Lower leg skin (tissue), 4 donors: ENCODE measurements at regions not wholly inside any gene's neighbourhood (a gene's known extent, or its start where the extent isn't known, plus 50 kb on each side); places are given as distances from the start of the nearest gene placed in this dataset.

Experiments used
- DNase-seq, 2 donors: peaks; one replicate each; pipeline ENCODE4 v3.0.0-alpha.2; 2019; ENCODE audit warnings: low spot score in 2 of 2
- H3K4me3 ChIP-seq: fragments of 200-600 bp; sonication (generic); 2 replicates; pipeline ENCODE4 v1.5.1; 2017; ENCODE audit warnings: mild to moderate bottlenecking, low read depth; ENCODE audit not compliant: poor library complexity, severe bottlenecking
- CTCF ChIP-seq, 3 donors: fragments of 450-650 bp; IDR thresholded peaks; one replicate each; pipeline ENCODE4 v1.5.1; 2016; ENCODE audit warnings: antibody characterized with exemption in 3 of 3, mild to moderate bottlenecking in 3 of 3, moderate library complexity in 2 of 3
- POLR2A ChIP-seq, 2 donors: fragments of 450-650 bp; IDR thresholded peaks; one replicate each; pipeline ENCODE4 v1.6.1; 2016 to 2017; ENCODE audit warnings: antibody characterized with exemption in 2 of 2, mild to moderate bottlenecking in 1 of 2, moderate library complexity in 1 of 2
- WGBS, 2 donors: methylation state at CpG; one replicate each; pipeline ENCODE4 v1.1.5; 2018; 5-methylcytosine and 5-hydroxymethylcytosine counted together
- intact Hi-C: fragments of 100-400 bp; cut with DNase I; formaldehyde crosslinking; loops from one replicate; pipeline ENCODE4 v1.15.0; 2023; ENCODE audit warnings: low total_unique reads

GRCh38 chr6:113643407-113643770, 213.8 kb upstream of the MARCKS start:
- no peak overlapping the region for H3K4me3 ChIP-seq
- WGBS, 2 donors, result 41 to 58% methylated on average over 2 of the region's 2 CpGs
- intact Hi-C loops, result no loop called here
- TF ChIP-seq POLR2A (IDR thresholded peaks at IDR 0.05) (no peak), CTCF (IDR thresholded peaks at IDR 0.05) (no peak)
- DNase-seq, result no peak

GRCh38 chr6:113644861-113645575, 212.1 kb upstream of the MARCKS start:
- TF ChIP-seq POLR2A (IDR thresholded peaks at IDR 0.05) (no peak), CTCF (IDR thresholded peaks at IDR 0.05) (no peak)

GRCh38 chr6:113645576-113645970, 211.6 kb upstream of the MARCKS start:
- H3K4me3 ChIP-seq, result no peak overlapping the region
- TF ChIP-seq POLR2A (IDR thresholded peaks at IDR 0.05) (no peak), CTCF (IDR thresholded peaks at IDR 0.05) (no peak)
- intact Hi-C loops, result no loop called here
- WGBS, 2 donors, result 46% methylated on average over 4 of the region's 4 CpGs
- DNase-seq, result no peak

More at GRCh38 chr6:113644861-113645575, 212.1 kb upstream of the MARCKS start:
- H3K4me3 ChIP-seq, result no peak overlapping the region
- intact Hi-C loops, result no loop called here
- DNase-seq, result no peak
- 69 to 71% methylated on average over 13 of the region's 13 CpGs for WGBS, 2 donors

GRCh38 chr6:113645986-113646385, 211.2 kb upstream of the MARCKS start:
- H3K4me3 ChIP-seq, result no peak overlapping the region
- TF ChIP-seq CTCF (IDR thresholded peaks at IDR 0.05), result no peak
- TF ChIP-seq POLR2A (IDR thresholded peaks at IDR 0.05), result no peak
- 59 to 74% methylated on average over 3 of the region's 3 CpGs for WGBS, 2 donors
- intact Hi-C loops, result no loop called here
- no peak for DNase-seq

GRCh38 chr6:113646701-113647100, 210.4 kb upstream of the MARCKS start:
- no peak for DNase-seq
- intact Hi-C loops, result no loop called here
- no peak overlapping the region for H3K4me3 ChIP-seq
- no peak for TF ChIP-seq POLR2A (IDR thresholded peaks at IDR 0.05)
- no peak for TF ChIP-seq CTCF (IDR thresholded peaks at IDR 0.05)
- 69 to 76% methylated on average over 4 of the region's 4 CpGs for WGBS, 2 donors
